Fibroblast of lung (primary cell): ENCODE measurements at regions not wholly inside any gene's neighbourhood (a gene's known extent, or its start where the extent isn't known, plus 50 kb on each side); places are given as distances from the start of the nearest gene placed in this dataset.

Experiments
- EZH2 ChIP-seq: IDR thresholded peaks from 2 replicates; pipeline ENCODE4 v1.5.1; 2012; ENCODE audit warnings: low read length, control low read depth, mild to moderate bottlenecking; ENCODE audit errors: missing control alignments
- TF ChIP-seq, protein P1 (sequence below), 2 donors: IDR thresholded peaks in 1 of 2; conservative IDR thresholded peaks in 1 of 2; 1 replicate in 1 of 2; 2 replicates in 1 of 2; pipeline ENCODE4 v1.5.1; 2011 to 2012; ENCODE audit warnings: low read length in 2 of 2, control low read depth in 1 of 2, inconsistent platforms in 1 of 2, low read depth in 1 of 2, mild to moderate bottlenecking in 1 of 2

DNA sequence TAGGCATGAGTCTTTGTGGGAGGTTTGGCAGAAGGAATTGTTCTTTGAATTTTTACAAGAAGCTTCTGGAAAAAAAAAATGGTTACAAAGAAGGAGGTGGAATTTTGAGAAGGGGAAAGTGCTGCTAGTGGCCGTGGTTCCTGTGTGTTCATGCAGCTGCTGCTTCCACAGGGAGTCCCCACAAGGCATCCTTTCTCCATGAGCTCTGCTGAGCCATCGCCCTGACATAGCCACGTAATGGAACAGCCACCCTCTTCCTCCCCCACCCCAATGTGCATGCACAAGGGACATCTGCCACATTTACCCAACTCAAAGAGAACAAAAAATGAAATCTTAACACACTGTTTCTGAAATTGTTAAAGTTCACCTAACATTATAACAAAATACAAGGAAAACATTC, 529.7 kb downstream of the SATB2 start:
- TF ChIP-seq, protein P1, sequence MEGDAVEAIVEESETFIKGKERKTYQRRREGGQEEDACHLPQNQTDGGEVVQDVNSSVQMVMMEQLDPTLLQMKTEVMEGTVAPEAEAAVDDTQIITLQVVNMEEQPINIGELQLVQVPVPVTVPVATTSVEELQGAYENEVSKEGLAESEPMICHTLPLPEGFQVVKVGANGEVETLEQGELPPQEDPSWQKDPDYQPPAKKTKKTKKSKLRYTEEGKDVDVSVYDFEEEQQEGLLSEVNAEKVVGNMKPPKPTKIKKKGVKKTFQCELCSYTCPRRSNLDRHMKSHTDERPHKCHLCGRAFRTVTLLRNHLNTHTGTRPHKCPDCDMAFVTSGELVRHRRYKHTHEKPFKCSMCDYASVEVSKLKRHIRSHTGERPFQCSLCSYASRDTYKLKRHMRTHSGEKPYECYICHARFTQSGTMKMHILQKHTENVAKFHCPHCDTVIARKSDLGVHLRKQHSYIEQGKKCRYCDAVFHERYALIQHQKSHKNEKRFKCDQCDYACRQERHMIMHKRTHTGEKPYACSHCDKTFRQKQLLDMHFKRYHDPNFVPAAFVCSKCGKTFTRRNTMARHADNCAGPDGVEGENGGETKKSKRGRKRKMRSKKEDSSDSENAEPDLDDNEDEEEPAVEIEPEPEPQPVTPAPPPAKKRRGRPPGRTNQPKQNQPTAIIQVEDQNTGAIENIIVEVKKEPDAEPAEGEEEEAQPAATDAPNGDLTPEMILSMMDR (conservative IDR thresholded peaks at IDR 0.05 in 1 of 2, IDR thresholded peaks at IDR 0.05 in 1 of 2; ENCODE audit: low read depth in 1 of 2, low read length in 2 of 2) = no peak
- TF ChIP-seq EZH2 = no peak
